Right atrium auricular region (tissue), 2 donors: ENCODE measurements at regions not wholly inside any gene's neighbourhood (a gene's known extent, or its start where the extent isn't known, plus 50 kb on each side); places are given as distances from the start of the nearest gene placed in this dataset.

Experiments
- DNase-seq: peaks from one replicate; pipeline ENCODE4 v3.0.0-alpha.2; 2019; ENCODE audit warnings: low spot score
- H3K27ac ChIP-seq, 2 donors: fragments of 200-600 bp; sonication (generic); 1 replicate in 1 of 2; 2 replicates in 1 of 2; pipeline ENCODE4 v1.5.1; 2016 to 2019
- H3K27me3 ChIP-seq, 2 donors: fragments of 200-600 bp; sonication (generic); one replicate each; pipeline versions ENCODE4 v1.5.1 to v1.6.0; 2017 to 2019
- H3K36me3 ChIP-seq: fragments of 200-600 bp; sonication (generic); one replicate; pipeline ENCODE4 v1.5.1; 2016
- H3K4me1 ChIP-seq, 2 donors: fragments of 200-600 bp; sonication (generic); one replicate each; pipeline versions ENCODE4 v1.5.1 to v1.6.0; 2017 to 2019
- H3K4me3 ChIP-seq, 2 donors: fragments of 200-600 bp; sonication (generic); 1 replicate in 1 of 2; 2 replicates in 1 of 2; pipeline ENCODE4 v1.5.1; 2017 to 2019; ENCODE audit warnings: mild to moderate bottlenecking in 1 of 2, moderate library complexity in 1 of 2
- H3K9me3 ChIP-seq, 2 donors: fragments of 200-600 bp; sonication (generic); one replicate each; pipeline ENCODE4 v1.5.1; 2019
- CTCF ChIP-seq, 2 donors: fragments of 200-600 bp; sonication (generic); IDR thresholded peaks; one replicate each; pipeline ENCODE4 v1.5.1; 2019; ENCODE audit warnings: antibody characterized with exemption in 2 of 2

GRCh38 chr7:110587294-110587693 is 503.6 kb upstream of the LRRN3 start:
- no peak for DNase-seq
- Histone ChIP-seq H3K27me3 (no peaks in the 10 kb centered on the region), H3K4me1 (no peaks in the 10 kb centered on the region), H3K4me3 (no peak overlapping the region), H3K9me3 (no peaks in the 10 kb centered on the region), H3K27ac (no peak overlapping the region), H3K36me3 (no peaks in the 10 kb centered on the region)
- TF ChIP-seq CTCF (IDR thresholded peaks at IDR 0.05) = no peak

GRCh38 chr7:110590415-110590814 is 500.5 kb upstream of the LRRN3 start:
- Histone ChIP-seq H3K27me3 (no peaks in the 10 kb centered on the region), H3K36me3 (no peaks in the 10 kb centered on the region), H3K9me3 (no peaks in the 10 kb centered on the region), H3K27ac (no peak overlapping the region), H3K4me3 (no peak overlapping the region), H3K4me1 (no peaks in the 10 kb centered on the region)
- TF ChIP-seq CTCF (IDR thresholded peaks at IDR 0.05) = no peak
- DNase-seq = no peak

- no peak for DNase-seq
- no peak overlapping the region for H3K4me3 ChIP-seq
- H3K27ac ChIP-seq = no peak overlapping the region
- H3K27me3 ChIP-seq = no peaks in the 10 kb centered on the region
- TF ChIP-seq CTCF (IDR thresholded peaks at IDR 0.05) = no peak
- H3K36me3 ChIP-seq = no peaks in the 10 kb centered on the region
- H3K9me3 ChIP-seq = no peaks in the 10 kb centered on the region
- no peaks in the 10 kb centered on the region for H3K4me1 ChIP-seq
Observed at GRCh38 chr7:110591341-110591740, 499.6 kb upstream of the LRRN3 start.

- no peak overlapping the region for H3K4me3 ChIP-seq
- no peaks in the 10 kb centered on the region for H3K4me1 ChIP-seq
- H3K36me3 ChIP-seq = no peaks in the 10 kb centered on the region
- H3K9me3 ChIP-seq = no peaks in the 10 kb centered on the region
- no peak overlapping the region for H3K27ac ChIP-seq
- TF ChIP-seq CTCF (IDR thresholded peaks at IDR 0.05) = no peak
- no peaks in the 10 kb centered on the region for H3K27me3 ChIP-seq
- no peak for DNase-seq
Observed at GRCh38 chr7:110592557-110592956, 498.4 kb upstream of the LRRN3 start.

GRCh38 chr7:110593355-110593754 is 497.6 kb upstream of the LRRN3 start:
- Histone ChIP-seq H3K4me3 (no peak overlapping the region), H3K9me3 (no peaks in the 10 kb centered on the region), H3K27ac (no peak overlapping the region), H3K27me3 (no peaks in the 10 kb centered on the region), H3K4me1 (no peaks in the 10 kb centered on the region), H3K36me3 (no peaks in the 10 kb centered on the region)
- no peak for TF ChIP-seq CTCF (IDR thresholded peaks at IDR 0.05)
- no peak for DNase-seq

GRCh38 chr7:110595694-110596093 is 495.2 kb upstream of the LRRN3 start:
- Histone ChIP-seq H3K27ac (no peak overlapping the region), H3K4me1 (no peaks in the 10 kb centered on the region), H3K27me3 (no peaks in the 10 kb centered on the region), H3K9me3 (no peaks in the 10 kb centered on the region), H3K36me3 (no peaks in the 10 kb centered on the region), H3K4me3 (no peak overlapping the region)
- no peak for DNase-seq
- TF ChIP-seq CTCF (IDR thresholded peaks at IDR 0.05) = peak in 1 of 2 donors; percentile 36
